Keratinocyte (primary cell): ENCODE measurements at regions not wholly inside any gene's neighbourhood (a gene's known extent, or its start where the extent isn't known, plus 50 kb on each side); places are given as distances from the start of the nearest gene placed in this dataset.

Experiments used
- DNase-seq: peaks from one replicate; pipeline ENCODE4 v3.0.0-alpha.2; 2011; ENCODE audit warnings: low read depth, missing footprints, low spot score
- FAIRE-seq: peaks from 2 replicates; lab custom pipeline; 2011; peaks lifted over from hg19 to GRCh38; lab: Jason Lieb, UNC
- H2AFZ ChIP-seq: 2 replicates; pipeline ENCODE4 v1.6.0; 2012; ENCODE audit warnings: low read length, control low read depth, inconsistent platforms; ENCODE audit not compliant: control insufficient read depth
- H3K27ac ChIP-seq: 2 replicates; pipeline ENCODE4 v1.5.1; 2011; ENCODE audit warnings: low read length; ENCODE audit not compliant: control insufficient read depth, insufficient read depth
- H3K27me3 ChIP-seq: 3 replicates; pipeline ENCODE4 v1.6.0; 2011; ENCODE audit warnings: low read length; ENCODE audit not compliant: control insufficient read depth, insufficient read depth; ENCODE audit errors: extremely low read depth
- H3K36me3 ChIP-seq, 2 experiments: 2 replicates in 1 of 2; 3 replicates in 1 of 2; pipeline ENCODE4 v1.5.1; 2011; ENCODE audit warnings: low read length in 2 of 2, mild to moderate bottlenecking in 1 of 2; ENCODE audit not compliant: control insufficient read depth in 2 of 2, insufficient read depth in 2 of 2; ENCODE audit errors: extremely low read depth in 1 of 2
- H3K4me1 ChIP-seq: 3 replicates; pipeline ENCODE4 v1.5.1; 2011; ENCODE audit warnings: low read length; ENCODE audit not compliant: control insufficient read depth, insufficient read depth; ENCODE audit errors: extremely low read depth
- H3K4me2 ChIP-seq: 3 replicates; pipeline ENCODE4 v1.6.0; 2011; ENCODE audit warnings: low read depth, low read length; ENCODE audit not compliant: control insufficient read depth, insufficient read depth; ENCODE audit errors: extremely low read depth
- H3K4me3 ChIP-seq, 3 experiments: fragments of 200-600 bp in 1 of 3; sonication (generic) in 1 of 3; 2 replicates in 2 of 3; 3 replicates in 1 of 3; pipeline ENCODE4 v1.5.1; 2011 to 2016; ENCODE audit warnings: low read length in 3 of 3, mild to moderate bottlenecking in 3 of 3, control low read depth in 2 of 3, inconsistent platforms in 1 of 3, low read depth in 1 of 3, mixed read lengths in 1 of 3, mixed run types in 1 of 3, moderate library complexity in 1 of 3; ENCODE audit not compliant: control insufficient read depth in 2 of 3, insufficient read depth in 2 of 3; ENCODE audit errors: extremely low read depth in 1 of 3
- H3K79me2 ChIP-seq: 2 replicates; pipeline ENCODE4 v1.6.0; 2012; ENCODE audit warnings: low read length; ENCODE audit not compliant: control insufficient read depth, insufficient read depth
- H3K9ac ChIP-seq: 3 replicates; pipeline ENCODE4 v1.6.0; 2011; ENCODE audit warnings: low read length; ENCODE audit not compliant: control insufficient read depth, insufficient read depth; ENCODE audit errors: extremely low read depth
- H3K9me1 ChIP-seq: 3 replicates; pipeline ENCODE4 v1.6.0; 2011; ENCODE audit warnings: low read length; ENCODE audit not compliant: control insufficient read depth, insufficient read depth; ENCODE audit errors: extremely low read depth
- H3K9me3 ChIP-seq: 2 replicates; pipeline ENCODE4 v1.5.1; 2012; ENCODE audit warnings: low read depth, low read length; ENCODE audit not compliant: control insufficient read depth
- H4K20me1 ChIP-seq: 3 replicates; pipeline ENCODE4 v1.6.0; 2011; ENCODE audit warnings: low read length; ENCODE audit not compliant: control insufficient read depth, insufficient read depth; ENCODE audit errors: extremely low read depth
- EZH2 ChIP-seq: IDR thresholded peaks from one replicate; pipeline ENCODE4 v1.6.1; 2012; ENCODE audit warnings: inconsistent platforms, mild to moderate bottlenecking, low read length, moderate library complexity
- dilution Hi-C: fragments of 300-500 bp; cut with MboI; formaldehyde crosslinking; loops from one replicate; pipeline ENCODE4 v1.7.0; 2020; ENCODE audit warnings: low sequenced_read_pairs; ENCODE audit not compliant: extremely low pct_ligation_motif_present
- TF ChIP-seq, protein P1 (sequence below), 3 experiments: IDR thresholded peaks in 1 of 3; conservative IDR thresholded peaks in 1 of 3; optimal IDR thresholded peaks in 1 of 3; 2 replicates in 2 of 3; 3 replicates in 1 of 3; pipeline versions ENCODE3 to v1.5.1; 2011; ENCODE audit warnings: low read length in 3 of 3, mild to moderate bottlenecking in 3 of 3, moderate library complexity in 2 of 3, control low read depth in 1 of 3, inconsistent platforms in 1 of 3; ENCODE audit not compliant: insufficient read depth in 2 of 3; ENCODE audit errors: extremely low read depth in 1 of 3

GRCh38 chr12:126201981-126202537, 1136.8 kb downstream of the AACS start:
- H3K4me1 ChIP-seq = no peaks in the 10 kb centered on the region
- no peaks in the 10 kb centered on the region for H4K20me1 ChIP-seq
- H3K79me2 ChIP-seq = no peaks in the 10 kb centered on the region
- no peak overlapping the region for H3K27ac ChIP-seq
- H3K4me2 ChIP-seq = no peak overlapping the region
- H3K9me1 ChIP-seq = no peaks in the 10 kb centered on the region
- no peak overlapping the region for H2AFZ ChIP-seq
- FAIRE-seq (no peak), DNase-seq (no peak)
- dilution Hi-C loops = no loop called here
- no peak for TF ChIP-seq EZH2
- H3K9ac ChIP-seq = no peak overlapping the region
- no peaks in the 10 kb centered on the region for H3K27me3 ChIP-seq
- no peak overlapping the region for H3K4me3 ChIP-seq
- no peaks in the 10 kb centered on the region for H3K9me3 ChIP-seq
- H3K36me3 ChIP-seq = no peaks in the 10 kb centered on the region

- Histone ChIP-seq H3K27ac (no peak overlapping the region), H3K9me3 (no peaks in the 10 kb centered on the region), H3K9ac (no peak overlapping the region), H4K20me1 (no peaks in the 10 kb centered on the region), H3K4me2 (no peak overlapping the region), H3K4me1 (no peaks in the 10 kb centered on the region), H3K27me3 (no peaks in the 10 kb centered on the region), H3K79me2 (no peaks in the 10 kb centered on the region), H3K36me3 (no peaks in the 10 kb centered on the region), H2AFZ (no peak overlapping the region), H3K4me3 (no peak overlapping the region), H3K9me1 (no peaks in the 10 kb centered on the region)
- no peak for FAIRE-seq
- TF ChIP-seq, protein P1, sequence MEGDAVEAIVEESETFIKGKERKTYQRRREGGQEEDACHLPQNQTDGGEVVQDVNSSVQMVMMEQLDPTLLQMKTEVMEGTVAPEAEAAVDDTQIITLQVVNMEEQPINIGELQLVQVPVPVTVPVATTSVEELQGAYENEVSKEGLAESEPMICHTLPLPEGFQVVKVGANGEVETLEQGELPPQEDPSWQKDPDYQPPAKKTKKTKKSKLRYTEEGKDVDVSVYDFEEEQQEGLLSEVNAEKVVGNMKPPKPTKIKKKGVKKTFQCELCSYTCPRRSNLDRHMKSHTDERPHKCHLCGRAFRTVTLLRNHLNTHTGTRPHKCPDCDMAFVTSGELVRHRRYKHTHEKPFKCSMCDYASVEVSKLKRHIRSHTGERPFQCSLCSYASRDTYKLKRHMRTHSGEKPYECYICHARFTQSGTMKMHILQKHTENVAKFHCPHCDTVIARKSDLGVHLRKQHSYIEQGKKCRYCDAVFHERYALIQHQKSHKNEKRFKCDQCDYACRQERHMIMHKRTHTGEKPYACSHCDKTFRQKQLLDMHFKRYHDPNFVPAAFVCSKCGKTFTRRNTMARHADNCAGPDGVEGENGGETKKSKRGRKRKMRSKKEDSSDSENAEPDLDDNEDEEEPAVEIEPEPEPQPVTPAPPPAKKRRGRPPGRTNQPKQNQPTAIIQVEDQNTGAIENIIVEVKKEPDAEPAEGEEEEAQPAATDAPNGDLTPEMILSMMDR (optimal IDR thresholded peaks at IDR 0.05 in 1 of 3, IDR thresholded peaks at IDR 0.05 in 1 of 3, conservative IDR thresholded peaks at IDR 0.05 in 1 of 3; ENCODE audit: extremely low read depth in 1 of 3, insufficient read depth in 2 of 3, low read length in 3 of 3) = no peak
- no peak for TF ChIP-seq EZH2
- dilution Hi-C loops = no loop called here
- no peak for DNase-seq
Observed at GRCh38 chr12:126204326-126204725, 1139.1 kb downstream of the AACS start.

DNA sequence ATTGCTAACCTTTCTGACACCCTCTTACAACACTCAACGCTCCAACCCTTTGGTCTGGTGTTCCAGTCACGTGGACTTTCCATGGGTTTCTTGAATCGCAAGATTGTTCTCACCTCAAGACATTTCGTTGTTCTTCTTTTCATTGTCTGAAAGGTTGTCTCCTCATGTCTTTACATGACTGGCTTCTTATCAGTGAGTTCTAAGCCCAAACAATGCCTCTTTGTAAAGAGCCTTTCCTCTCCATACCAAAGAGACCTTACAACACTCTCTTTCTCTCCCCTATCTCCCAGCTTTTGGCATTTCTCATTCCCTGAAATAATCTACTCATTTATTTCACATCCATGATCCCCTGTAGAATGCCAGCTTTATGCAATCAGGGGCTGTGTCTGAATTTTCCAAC, 1144.8 kb downstream of the AACS start:
- no peaks in the 10 kb centered on the region for H3K9me3 ChIP-seq
- dilution Hi-C loops = no loop called here

More for the DNA sequence above, 1144.8 kb downstream of the AACS start:
- DNase-seq = no peak
- no peaks in the 10 kb centered on the region for H3K9me1 ChIP-seq
- H3K4me1 ChIP-seq = no peaks in the 10 kb centered on the region
- H2AFZ ChIP-seq = no peak overlapping the region
- H3K36me3 ChIP-seq = no peaks in the 10 kb centered on the region
- TF ChIP-seq EZH2 = no peak
- TF ChIP-seq, protein P1 (optimal IDR thresholded peaks at IDR 0.05 in 1 of 3, IDR thresholded peaks at IDR 0.05 in 1 of 3, conservative IDR thresholded peaks at IDR 0.05 in 1 of 3; ENCODE audit: extremely low read depth in 1 of 3, insufficient read depth in 2 of 3, low read length in 3 of 3) = no peak
- H3K27ac ChIP-seq = no peak overlapping the region
- H3K9ac ChIP-seq = no peak overlapping the region
- no peak for FAIRE-seq
- H3K4me3 ChIP-seq = no peak overlapping the region
- no peaks in the 10 kb centered on the region for H4K20me1 ChIP-seq
- H3K27me3 ChIP-seq = no peaks in the 10 kb centered on the region
- H3K79me2 ChIP-seq = no peaks in the 10 kb centered on the region
- H3K4me2 ChIP-seq = no peak overlapping the region
